ENCODE measurements at regions not wholly inside any gene's neighbourhood (a gene's known extent, or its start where the extent isn't known, plus 50 kb on each side); places are given as distances from the start of the nearest gene placed in this dataset.
A peak's percentile ranks its signal among the peaks of the same experiment; 100 is the strongest.

- Histone ChIP-seq H3K79me2 (ENCODE audit: control insufficient read depth, insufficient read depth, low read length, poor library complexity) (no peaks in the 10 kb centered on the region), H4K91ac (ENCODE audit: low read depth, low read length) (no peak overlapping the region), H4K12ac (ENCODE audit: low read depth, low read length) (no peak overlapping the region), H3K23ac (ENCODE audit: low read length) (no peak overlapping the region), H2BK5ac (ENCODE audit: low read depth, low read length, poor library complexity) (no peak overlapping the region), H3K9me3 (ENCODE audit: insufficient read depth, low read depth, low read length) (peaks cover 2% of the 10 kb centered on the region), H2AK5ac (ENCODE audit: low read length) (peak overlapping the region; percentile 4), H2BK12ac (ENCODE audit: low read length) (no peak overlapping the region), H3K4ac (ENCODE audit: low read depth, low read length) (no peak overlapping the region), H3K27ac (ENCODE audit: low read depth, low read length) (no peak overlapping the region), H3K14ac (ENCODE audit: low read length) (no peak overlapping the region), H3K4me2 (ENCODE audit: low read length) (no peak overlapping the region), H3K4me1 (ENCODE audit: control insufficient read depth in 1 of 2, insufficient read depth in 2 of 2, low read length in 2 of 2) (peaks cover 0 to 5% of the 10 kb centered on the region in 2 experiments), H2BK120ac (ENCODE audit: insufficient read depth, low read length, poor library complexity) (no peak overlapping the region), H3K18ac (ENCODE audit: low read length) (no peak overlapping the region), H3K27me3 (ENCODE audit: insufficient read depth, low read length) (no peaks in the 10 kb centered on the region), H3K9ac (ENCODE audit: low read length) (no peak overlapping the region), H2AFZ (ENCODE audit: insufficient read depth, low read length, poor library complexity) (no peak overlapping the region), H3K36me3 (ENCODE audit: control insufficient read depth in 1 of 2, insufficient read depth in 2 of 2, low read length in 2 of 2) (no peaks in the 10 kb centered on the region), H4K8ac (ENCODE audit: low read depth, low read length) (no peak overlapping the region), H3K4me3 (ENCODE audit: low read depth, low read length) (no peak overlapping the region), H3K79me1 (ENCODE audit: low read length) (peaks cover 3% of the 10 kb centered on the region)
- no peak for DNase-seq
- no CpG with 5 or more reads among the region's 2 CpGs for WGBS (ENCODE audit: extremely low coverage, insufficient coverage, insufficient read length)
Observed at GRCh38 chr15:39415634-39416033, 165.2 kb upstream of the THBS1 start.

DNA sequence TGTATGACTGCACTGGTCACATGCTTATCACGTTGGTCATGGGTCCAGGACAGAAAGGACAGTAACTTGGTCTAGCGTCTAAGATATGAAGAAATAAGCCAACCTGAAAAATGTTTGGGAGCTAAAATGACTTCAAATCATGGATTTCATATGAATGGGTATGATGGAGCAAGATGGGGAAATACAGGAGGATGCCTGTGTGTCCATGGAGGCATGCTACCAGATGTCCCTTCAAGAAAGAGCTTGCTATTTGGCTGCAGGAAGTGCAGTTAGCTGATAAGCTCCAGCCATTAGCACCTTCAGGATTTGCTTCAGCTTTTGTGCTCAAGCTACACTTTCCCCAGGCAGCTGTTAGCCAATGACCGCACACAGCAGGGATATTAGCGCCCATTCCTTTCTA is 164.6 kb upstream of the THBS1 start:
- Histone ChIP-seq H3K4me1 (ENCODE audit: control insufficient read depth in 1 of 2, insufficient read depth in 2 of 2, low read length in 2 of 2) (peaks cover 0 to 5% of the 10 kb centered on the region in 2 experiments), H3K27me3 (ENCODE audit: insufficient read depth, low read length) (no peaks in the 10 kb centered on the region), H2BK5ac (ENCODE audit: low read depth, low read length, poor library complexity) (no peak overlapping the region), H3K36me3 (ENCODE audit: control insufficient read depth in 1 of 2, insufficient read depth in 2 of 2, low read length in 2 of 2) (no peaks in the 10 kb centered on the region), H3K14ac (ENCODE audit: low read length) (no peak overlapping the region), H3K27ac (ENCODE audit: low read depth, low read length) (no peak overlapping the region), H3K4me3 (ENCODE audit: low read depth, low read length) (no peak overlapping the region), H4K91ac (ENCODE audit: low read depth, low read length) (no peak overlapping the region), H3K23ac (ENCODE audit: low read length) (no peak overlapping the region), H4K12ac (ENCODE audit: low read depth, low read length) (no peak overlapping the region), H2BK120ac (ENCODE audit: insufficient read depth, low read length, poor library complexity) (no peak overlapping the region), H3K9ac (ENCODE audit: low read length) (no peak overlapping the region), H2BK12ac (ENCODE audit: low read length) (no peak overlapping the region), H3K79me1 (ENCODE audit: low read length) (peaks cover 3% of the 10 kb centered on the region), H2AFZ (ENCODE audit: insufficient read depth, low read length, poor library complexity) (no peak overlapping the region), H3K9me3 (ENCODE audit: insufficient read depth, low read depth, low read length) (peaks cover 2% of the 10 kb centered on the region), H3K4ac (ENCODE audit: low read depth, low read length) (no peak overlapping the region), H3K79me2 (ENCODE audit: control insufficient read depth, insufficient read depth, low read length, poor library complexity) (no peaks in the 10 kb centered on the region), H3K4me2 (ENCODE audit: low read length) (no peak overlapping the region), H2AK5ac (ENCODE audit: low read length) (no peak overlapping the region), H3K18ac (ENCODE audit: low read length) (no peak overlapping the region), H4K8ac (ENCODE audit: low read depth, low read length) (no peak overlapping the region)
- no CpG with 5 or more reads among the region's 4 CpGs for WGBS (ENCODE audit: extremely low coverage, insufficient coverage, insufficient read length)
- no peak for DNase-seq

GRCh38 chr15:39417366-39418134 is 163.3 kb upstream of the THBS1 start:
- H2AFZ ChIP-seq (ENCODE audit: insufficient read depth, low read length, poor library complexity): no peak overlapping the region
- no peak overlapping the region for H2BK12ac ChIP-seq (ENCODE audit: low read length)
- WGBS (ENCODE audit: extremely low coverage, insufficient coverage, insufficient read length): no CpG with 5 or more reads among the region's 6 CpGs
- H3K14ac ChIP-seq (ENCODE audit: low read length): no peak overlapping the region
- no peak overlapping the region for H3K4me2 ChIP-seq (ENCODE audit: low read length)
- no peak overlapping the region for H2AK5ac ChIP-seq (ENCODE audit: low read length)
- H3K4me3 ChIP-seq (ENCODE audit: low read depth, low read length): no peak overlapping the region
- no peak overlapping the region for H3K18ac ChIP-seq (ENCODE audit: low read length)
- H2BK5ac ChIP-seq (ENCODE audit: low read depth, low read length, poor library complexity): no peak overlapping the region
- H3K23ac ChIP-seq (ENCODE audit: low read length): no peak overlapping the region
- no peak overlapping the region for H3K9ac ChIP-seq (ENCODE audit: low read length)
- no peak overlapping the region for H4K12ac ChIP-seq (ENCODE audit: low read depth, low read length)
- DNase-seq: no peak
- no peak overlapping the region for H4K8ac ChIP-seq (ENCODE audit: low read depth, low read length)
- H3K9me3 ChIP-seq (ENCODE audit: insufficient read depth, low read depth, low read length): peaks cover 2% of the 10 kb centered on the region
- H3K27me3 ChIP-seq (ENCODE audit: insufficient read depth, low read length): no peaks in the 10 kb centered on the region
- H4K91ac ChIP-seq (ENCODE audit: low read depth, low read length): no peak overlapping the region
- H3K4me1 ChIP-seq (ENCODE audit: control insufficient read depth in 1 of 2, insufficient read depth in 2 of 2, low read length in 2 of 2): peaks cover 0 to 5% of the 10 kb centered on the region in 2 experiments
- H3K36me3 ChIP-seq (ENCODE audit: control insufficient read depth in 1 of 2, insufficient read depth in 2 of 2, low read length in 2 of 2): no peaks in the 10 kb centered on the region
- H3K4ac ChIP-seq (ENCODE audit: low read depth, low read length): no peak overlapping the region
- no peak overlapping the region for H3K27ac ChIP-seq (ENCODE audit: low read depth, low read length)
- no peak overlapping the region for H2BK120ac ChIP-seq (ENCODE audit: insufficient read depth, low read length, poor library complexity)
- no peaks in the 10 kb centered on the region for H3K79me2 ChIP-seq (ENCODE audit: control insufficient read depth, insufficient read depth, low read length, poor library complexity)
- H3K79me1 ChIP-seq (ENCODE audit: low read length): peaks cover 3% of the 10 kb centered on the region

DNA sequence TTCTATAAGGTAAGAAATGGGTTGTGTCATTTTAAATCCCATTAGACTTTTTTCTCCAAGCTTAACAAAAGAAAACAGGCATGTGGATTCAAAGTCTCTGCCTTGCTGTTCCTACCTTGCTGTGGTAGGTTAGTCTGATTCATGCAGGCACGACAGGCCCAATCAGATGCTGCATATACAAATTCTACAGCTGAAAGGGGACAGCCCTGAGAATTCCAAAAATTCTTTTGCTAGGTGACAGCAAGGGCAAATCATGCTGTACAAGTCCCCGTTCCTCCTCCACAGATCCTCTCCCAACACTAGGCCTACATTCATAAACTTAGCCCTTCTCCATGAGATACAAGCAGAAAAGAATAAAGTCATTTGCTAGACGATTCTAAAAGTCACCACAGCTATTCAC is 161.2 kb upstream of the THBS1 start:
- Histone ChIP-seq H4K8ac (ENCODE audit: low read depth, low read length) (no peak overlapping the region), H3K36me3 (ENCODE audit: control insufficient read depth in 1 of 2, insufficient read depth in 2 of 2, low read length in 2 of 2) (no peaks in the 10 kb centered on the region), H2BK120ac (ENCODE audit: insufficient read depth, low read length, poor library complexity) (no peak overlapping the region), H2AK5ac (ENCODE audit: low read length) (no peak overlapping the region), H2BK12ac (ENCODE audit: low read length) (peak overlapping the region; percentile 95), H3K9ac (ENCODE audit: low read length) (no peak overlapping the region), H3K9me3 (ENCODE audit: insufficient read depth, low read depth, low read length) (peaks cover 2% of the 10 kb centered on the region), H3K4ac (ENCODE audit: low read depth, low read length) (no peak overlapping the region), H4K91ac (ENCODE audit: low read depth, low read length) (no peak overlapping the region), H2BK5ac (ENCODE audit: low read depth, low read length, poor library complexity) (peak overlapping the region; percentile 61), H3K79me1 (ENCODE audit: low read length) (peaks cover 3% of the 10 kb centered on the region), H3K14ac (ENCODE audit: low read length) (no peak overlapping the region), H3K23ac (ENCODE audit: low read length) (no peak overlapping the region), H3K4me1 (ENCODE audit: control insufficient read depth in 1 of 2, insufficient read depth in 2 of 2, low read length in 2 of 2) (peaks cover 0 to 5% of the 10 kb centered on the region in 2 experiments), H2AFZ (ENCODE audit: insufficient read depth, low read length, poor library complexity) (no peak overlapping the region), H3K18ac (ENCODE audit: low read length) (no peak overlapping the region), H3K27me3 (ENCODE audit: insufficient read depth, low read length) (no peaks in the 10 kb centered on the region), H3K4me3 (ENCODE audit: low read depth, low read length) (no peak overlapping the region), H3K4me2 (ENCODE audit: low read length) (no peak overlapping the region), H4K12ac (ENCODE audit: low read depth, low read length) (no peak overlapping the region), H3K27ac (ENCODE audit: low read depth, low read length) (no peak overlapping the region), H3K79me2 (ENCODE audit: control insufficient read depth, insufficient read depth, low read length, poor library complexity) (no peaks in the 10 kb centered on the region)
- DNase-seq: peak; percentile 54 to 63
- WGBS (ENCODE audit: extremely low coverage, insufficient coverage, insufficient read length): no CpG with 5 or more reads among the region's 3 CpGs

Measured in trophoblast cell (in vitro differentiated cells and primary cell).